ENCODE measurements at regions not wholly inside any gene's neighbourhood (a gene's known extent, or its start where the extent isn't known, plus 50 kb on each side); places are given as distances from the start of the nearest gene placed in this dataset.
A peak's percentile ranks its signal among the peaks of the same experiment; 100 is the strongest.

GRCh38 chr17:72413077-72414031 is 292.5 kb downstream of the SOX9 start (continued):
- no peak for TF ChIP-seq CREB5 (CRISPR knock-in tag; IDR thresholded peaks at IDR 0.05; ENCODE audit: low read depth)
- no peak for TF ChIP-seq ZNF8 (CRISPR knock-in tag; IDR thresholded peaks at IDR 0.05)
- no peak for TF ChIP-seq SNAI2 (CRISPR knock-in tag; IDR thresholded peaks at IDR 0.05)
- TF ChIP-seq, protein P1, sequence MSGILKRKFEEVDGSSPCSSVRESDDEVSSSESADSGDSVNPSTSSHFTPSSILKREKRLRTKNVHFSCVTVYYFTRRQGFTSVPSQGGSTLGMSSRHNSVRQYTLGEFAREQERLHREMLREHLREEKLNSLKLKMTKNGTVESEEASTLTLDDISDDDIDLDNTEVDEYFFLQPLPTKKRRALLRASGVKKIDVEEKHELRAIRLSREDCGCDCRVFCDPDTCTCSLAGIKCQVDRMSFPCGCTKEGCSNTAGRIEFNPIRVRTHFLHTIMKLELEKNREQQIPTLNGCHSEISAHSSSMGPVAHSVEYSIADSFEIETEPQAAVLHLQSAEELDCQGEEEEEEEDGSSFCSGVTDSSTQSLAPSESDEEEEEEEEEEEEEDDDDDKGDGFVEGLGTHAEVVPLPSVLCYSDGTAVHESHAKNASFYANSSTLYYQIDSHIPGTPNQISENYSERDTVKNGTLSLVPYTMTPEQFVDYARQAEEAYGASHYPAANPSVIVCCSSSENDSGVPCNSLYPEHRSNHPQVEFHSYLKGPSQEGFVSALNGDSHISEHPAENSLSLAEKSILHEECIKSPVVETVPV (CRISPR knock-in tag; IDR thresholded peaks at IDR 0.05) = no peak
- no peak for TF ChIP-seq OSR1 (CRISPR knock-in tag; IDR thresholded peaks at IDR 0.05)
- no peak for TF ChIP-seq TOX (CRISPR knock-in tag; IDR thresholded peaks at IDR 0.05; ENCODE audit: borderline replicate concordance)
- TF ChIP-seq ZFP30 (CRISPR knock-in tag; IDR thresholded peaks at IDR 0.05) = no peak
- no peak for TF ChIP-seq TCF4 (CRISPR knock-in tag; IDR thresholded peaks at IDR 0.05; ENCODE audit: borderline replicate concordance)

GRCh38 chr17:72414032-72414396 is 293.2 kb downstream of the SOX9 start:
- no peak for TF ChIP-seq ZNF565 (CRISPR knock-in tag; conservative IDR thresholded peaks at IDR 0.05; ENCODE audit: low read depth)
- no peak for TF ChIP-seq ARNTL (CRISPR knock-in tag; IDR thresholded peaks at IDR 0.05; ENCODE audit: borderline replicate concordance, low read depth)
- TF ChIP-seq ZFP3 (CRISPR knock-in tag; IDR thresholded peaks at IDR 0.05) = no peak
- TF ChIP-seq PPARA (CRISPR knock-in tag; IDR thresholded peaks at IDR 0.05; ENCODE audit: borderline replicate concordance) = no peak
- TF ChIP-seq BACH2 (CRISPR knock-in tag; IDR thresholded peaks at IDR 0.05; ENCODE audit: borderline replicate concordance) = no peak
- TF ChIP-seq, protein P2, sequence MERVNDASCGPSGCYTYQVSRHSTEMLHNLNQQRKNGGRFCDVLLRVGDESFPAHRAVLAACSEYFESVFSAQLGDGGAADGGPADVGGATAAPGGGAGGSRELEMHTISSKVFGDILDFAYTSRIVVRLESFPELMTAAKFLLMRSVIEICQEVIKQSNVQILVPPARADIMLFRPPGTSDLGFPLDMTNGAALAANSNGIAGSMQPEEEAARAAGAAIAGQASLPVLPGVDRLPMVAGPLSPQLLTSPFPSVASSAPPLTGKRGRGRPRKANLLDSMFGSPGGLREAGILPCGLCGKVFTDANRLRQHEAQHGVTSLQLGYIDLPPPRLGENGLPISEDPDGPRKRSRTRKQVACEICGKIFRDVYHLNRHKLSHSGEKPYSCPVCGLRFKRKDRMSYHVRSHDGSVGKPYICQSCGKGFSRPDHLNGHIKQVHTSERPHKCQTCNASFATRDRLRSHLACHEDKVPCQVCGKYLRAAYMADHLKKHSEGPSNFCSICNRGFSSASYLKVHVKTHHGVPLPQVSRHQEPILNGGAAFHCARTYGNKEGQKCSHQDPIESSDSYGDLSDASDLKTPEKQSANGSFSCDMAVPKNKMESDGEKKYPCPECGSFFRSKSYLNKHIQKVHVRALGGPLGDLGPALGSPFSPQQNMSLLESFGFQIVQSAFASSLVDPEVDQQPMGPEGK (CRISPR knock-in tag; IDR thresholded peaks at IDR 0.05; ENCODE audit: borderline replicate concordance) = no peak
- TF ChIP-seq OSR1 (CRISPR knock-in tag; IDR thresholded peaks at IDR 0.05) = no peak
- no peak for TF ChIP-seq CREB5 (CRISPR knock-in tag; IDR thresholded peaks at IDR 0.05; ENCODE audit: low read depth)
- TF ChIP-seq TCF4 (CRISPR knock-in tag; IDR thresholded peaks at IDR 0.05; ENCODE audit: borderline replicate concordance) = no peak
- no peak for ATAC-seq

DNA sequence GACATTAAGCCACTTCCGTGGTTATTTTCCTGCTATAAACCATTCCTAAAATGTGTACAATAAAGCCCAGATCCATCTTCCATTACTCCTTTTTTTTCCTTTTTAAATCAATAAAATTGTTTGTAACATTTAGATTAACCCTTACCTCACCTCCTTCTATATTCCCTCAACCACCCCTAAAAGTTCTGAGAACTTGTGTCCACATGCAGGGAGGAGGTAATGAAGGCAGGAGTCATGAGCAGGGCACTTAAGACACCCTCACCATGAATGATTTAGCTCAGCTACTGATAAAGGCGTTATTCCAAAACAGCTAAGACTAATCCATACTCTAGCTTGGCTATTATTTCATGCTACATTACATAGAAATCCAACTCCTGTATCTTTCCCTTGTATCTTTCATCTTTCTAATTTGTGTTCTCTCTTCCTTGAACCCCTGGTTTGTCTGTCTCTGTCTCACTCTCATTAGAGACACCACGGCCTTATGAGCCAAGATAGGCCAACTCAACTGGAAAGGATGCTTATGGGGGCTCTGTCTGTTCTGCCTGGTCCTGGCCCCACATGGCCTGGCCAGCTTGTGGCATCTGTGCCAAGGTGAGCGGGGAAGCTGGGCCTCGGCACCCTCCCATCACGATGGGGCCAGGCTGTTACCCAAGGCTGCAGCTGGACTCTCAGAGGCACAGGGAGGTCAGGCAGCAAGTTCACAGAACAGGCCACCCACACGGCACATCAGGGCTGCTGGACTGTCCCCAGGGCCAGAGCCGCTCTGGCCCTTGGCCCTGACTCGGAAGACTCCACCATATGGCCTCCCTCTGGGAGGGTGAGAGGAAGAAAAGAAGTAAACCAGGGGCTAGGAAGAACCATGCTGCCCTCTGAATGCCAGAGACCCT is 294.4 kb downstream of the SOX9 start:
- no peak for ATAC-seq
- no peak for TF ChIP-seq GLIS3 (CRISPR knock-in tag; IDR thresholded peaks at IDR 0.05)
- TF ChIP-seq BACH2 (CRISPR knock-in tag; IDR thresholded peaks at IDR 0.05; ENCODE audit: borderline replicate concordance) = no peak
- TF ChIP-seq, protein P2 (CRISPR knock-in tag; IDR thresholded peaks at IDR 0.05; ENCODE audit: borderline replicate concordance) = no peak

- ATAC-seq = peak; percentile 90
- TF ChIP-seq POU6F1 (CRISPR knock-in tag; IDR thresholded peaks at IDR 0.05; ENCODE audit: borderline replicate concordance, low read depth) = no peak
- TF ChIP-seq ARNTL (CRISPR knock-in tag; IDR thresholded peaks at IDR 0.05; ENCODE audit: borderline replicate concordance, low read depth) = no peak
- TF ChIP-seq TOX (CRISPR knock-in tag; IDR thresholded peaks at IDR 0.05; ENCODE audit: borderline replicate concordance) = no peak
- TF ChIP-seq TCF4 (CRISPR knock-in tag; IDR thresholded peaks at IDR 0.05; ENCODE audit: borderline replicate concordance) = no peak
- TF ChIP-seq, protein P3, sequence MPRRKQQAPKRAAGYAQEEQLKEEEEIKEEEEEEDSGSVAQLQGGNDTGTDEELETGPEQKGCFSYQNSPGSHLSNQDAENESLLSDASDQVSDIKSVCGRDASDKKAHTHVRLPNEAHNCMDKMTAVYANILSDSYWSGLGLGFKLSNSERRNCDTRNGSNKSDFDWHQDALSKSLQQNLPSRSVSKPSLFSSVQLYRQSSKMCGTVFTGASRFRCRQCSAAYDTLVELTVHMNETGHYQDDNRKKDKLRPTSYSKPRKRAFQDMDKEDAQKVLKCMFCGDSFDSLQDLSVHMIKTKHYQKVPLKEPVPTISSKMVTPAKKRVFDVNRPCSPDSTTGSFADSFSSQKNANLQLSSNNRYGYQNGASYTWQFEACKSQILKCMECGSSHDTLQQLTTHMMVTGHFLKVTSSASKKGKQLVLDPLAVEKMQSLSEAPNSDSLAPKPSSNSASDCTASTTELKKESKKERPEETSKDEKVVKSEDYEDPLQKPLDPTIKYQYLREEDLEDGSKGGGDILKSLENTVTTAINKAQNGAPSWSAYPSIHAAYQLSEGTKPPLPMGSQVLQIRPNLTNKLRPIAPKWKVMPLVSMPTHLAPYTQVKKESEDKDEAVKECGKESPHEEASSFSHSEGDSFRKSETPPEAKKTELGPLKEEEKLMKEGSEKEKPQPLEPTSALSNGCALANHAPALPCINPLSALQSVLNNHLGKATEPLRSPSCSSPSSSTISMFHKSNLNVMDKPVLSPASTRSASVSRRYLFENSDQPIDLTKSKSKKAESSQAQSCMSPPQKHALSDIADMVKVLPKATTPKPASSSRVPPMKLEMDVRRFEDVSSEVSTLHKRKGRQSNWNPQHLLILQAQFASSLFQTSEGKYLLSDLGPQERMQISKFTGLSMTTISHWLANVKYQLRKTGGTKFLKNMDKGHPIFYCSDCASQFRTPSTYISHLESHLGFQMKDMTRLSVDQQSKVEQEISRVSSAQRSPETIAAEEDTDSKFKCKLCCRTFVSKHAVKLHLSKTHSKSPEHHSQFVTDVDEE (CRISPR knock-in tag; IDR thresholded peaks at IDR 0.05) = no peak
- TF ChIP-seq PPARA (CRISPR knock-in tag; IDR thresholded peaks at IDR 0.05; ENCODE audit: borderline replicate concordance) = no peak
- no peak for TF ChIP-seq ZFP3 (CRISPR knock-in tag; IDR thresholded peaks at IDR 0.05)
These were observed 295.3 kb downstream of the SOX9 start for GRCh38 chr17:72416054-72416675.
